Liver (tissue), 8 donors: ENCODE measurements at regions not wholly inside any gene's neighbourhood (a gene's known extent, or its start where the extent isn't known, plus 50 kb on each side); places are given as distances from the start of the nearest gene placed in this dataset.

Experiments
- DNase-seq: peaks from one replicate; pipeline ENCODE4 v3.0.0-alpha.2; 2017; ENCODE audit warnings: low spot score
- H3K27ac ChIP-seq, 2 donors: one replicate each; pipeline ENCODE4 v1.7.0; 2013; ENCODE audit warnings: inconsistent platforms in 2 of 2, low read length in 2 of 2, control low read depth in 1 of 2, low read depth in 1 of 2, mild to moderate bottlenecking in 1 of 2
- H3K27me3 ChIP-seq, 4 donors: one replicate each; pipeline versions ENCODE4 v1.6.1 to v1.7.0; 2013; ENCODE audit warnings: low read length in 3 of 4, inconsistent platforms in 1 of 4, mild to moderate bottlenecking in 1 of 4, moderate library complexity in 1 of 4; ENCODE audit not compliant: control insufficient read depth in 4 of 4, insufficient read depth in 4 of 4
- H3K36me3 ChIP-seq, 4 donors: one replicate each; pipeline versions ENCODE4 v1.6.1 to v1.7.0; 2013; ENCODE audit warnings: low read length in 3 of 4, mild to moderate bottlenecking in 3 of 4, low read depth in 1 of 4, moderate library complexity in 1 of 4; ENCODE audit not compliant: control insufficient read depth in 4 of 4, insufficient read depth in 3 of 4
- H3K4me1 ChIP-seq, 4 donors: one replicate each; pipeline versions ENCODE4 v1.6.1 to v1.7.0; 2013; ENCODE audit warnings: low read length in 3 of 4, mild to moderate bottlenecking in 3 of 4, moderate library complexity in 1 of 4; ENCODE audit not compliant: control insufficient read depth in 4 of 4, insufficient read depth in 4 of 4
- H3K4me3 ChIP-seq, 3 donors: one replicate each; pipeline versions ENCODE4 v1.6.1 to v1.7.0; 2013; ENCODE audit warnings: low read length in 3 of 3, control low read depth in 1 of 3, low read depth in 1 of 3, mild to moderate bottlenecking in 1 of 3
- H3K9ac ChIP-seq, 2 donors: one replicate each; pipeline ENCODE4 v1.7.0; 2013; ENCODE audit warnings: low read length in 2 of 2, mild to moderate bottlenecking in 2 of 2, moderate library complexity in 2 of 2, control low read depth in 1 of 2, low read depth in 1 of 2
- H3K9me3 ChIP-seq, 4 donors: one replicate each; pipeline versions ENCODE4 v1.6.1 to v1.7.0; 2013; ENCODE audit warnings: low read length in 3 of 4; ENCODE audit not compliant: control insufficient read depth in 4 of 4
- EGR1 ChIP-seq, 2 donors: IDR thresholded peaks; 2 replicates each; pipeline ENCODE4 v1.6.1; 2016 to 2018; ENCODE audit warnings: antibody characterized with exemption in 2 of 2, low read depth in 2 of 2
- FOXA1 ChIP-seq: IDR thresholded peaks from 2 replicates; pipeline ENCODE4 v1.6.1; 2016; ENCODE audit warnings: antibody characterized with exemption
- FOXA2 ChIP-seq: IDR thresholded peaks from 2 replicates; pipeline ENCODE4 v1.6.1; 2016; ENCODE audit warnings: antibody characterized with exemption
- GABPA ChIP-seq, 2 donors: IDR thresholded peaks in 1 of 2; conservative IDR thresholded peaks in 1 of 2; 2 replicates each; pipeline ENCODE4 v1.6.1; 2016; ENCODE audit warnings: antibody characterized with exemption in 2 of 2, mild to moderate bottlenecking in 1 of 2, moderate library complexity in 1 of 2
- HNF4A ChIP-seq, 2 donors: conservative IDR thresholded peaks; 2 replicates each; pipeline ENCODE4 v1.6.1; 2016; ENCODE audit warnings: antibody characterized with exemption in 2 of 2, mild to moderate bottlenecking in 2 of 2
- HNF4G ChIP-seq: IDR thresholded peaks from 2 replicates; pipeline ENCODE4 v1.6.1; 2016; ENCODE audit warnings: antibody characterized with exemption
- JUND ChIP-seq, 2 donors: IDR thresholded peaks; 2 replicates each; pipeline ENCODE4 v1.6.1; 2016; ENCODE audit warnings: antibody characterized with exemption in 2 of 2
- NR2F2 ChIP-seq: IDR thresholded peaks from 2 replicates; pipeline ENCODE4 v1.6.1; 2016; ENCODE audit warnings: antibody characterized with exemption
- RAD21 ChIP-seq, 2 donors: IDR thresholded peaks; 2 replicates each; pipeline ENCODE4 v1.6.1; 2016; ENCODE audit warnings: antibody characterized with exemption in 2 of 2, mild to moderate bottlenecking in 2 of 2
- RXRA ChIP-seq, 2 donors: IDR thresholded peaks; 2 replicates each; pipeline ENCODE4 v1.6.1; 2017 to 2018; ENCODE audit warnings: antibody characterized with exemption in 2 of 2, mild to moderate bottlenecking in 1 of 2
- SP1 ChIP-seq: IDR thresholded peaks from 2 replicates; pipeline ENCODE4 v1.6.1; 2018; ENCODE audit warnings: antibody characterized with exemption, mild to moderate bottlenecking
- TAF1 ChIP-seq: conservative IDR thresholded peaks from 2 replicates; pipeline ENCODE4 v1.6.1; 2016; ENCODE audit warnings: antibody characterized with exemption, mild to moderate bottlenecking
- YY1 ChIP-seq: IDR thresholded peaks from 2 replicates; pipeline ENCODE4 v1.6.1; 2016; ENCODE audit warnings: antibody characterized with exemption, mild to moderate bottlenecking
- whole genome bisulfite sequencing: extraction: QIAGEN DNeasy Blood & Tissue Kit; methylation state at CpG from one replicate; pipeline ENCODE4 v1.1.7; 2013; 5-methylcytosine and 5-hydroxymethylcytosine counted together
- TF ChIP-seq, protein P1 (sequence below): fragments of 150-350 bp; IDR thresholded peaks from 2 replicates; pipeline ENCODE4 v1.5.1; 2017; ENCODE audit warnings: improper control_type of control experiment, low read depth, low read length; ENCODE audit not compliant: missing input control
- TF ChIP-seq, protein P2 (sequence below): IDR thresholded peaks from 2 replicates; pipeline ENCODE4 v1.6.1; 2016; ENCODE audit warnings: antibody characterized with exemption
- TF ChIP-seq, protein P3 (sequence below): IDR thresholded peaks from 2 replicates; pipeline ENCODE4 v1.6.1; 2016; ENCODE audit warnings: antibody characterized with exemption
- TF ChIP-seq, protein P4 (sequence below): IDR thresholded peaks from 2 replicates; pipeline ENCODE4 v1.6.1; 2016; ENCODE audit warnings: antibody characterized with exemption, mild to moderate bottlenecking
- TF ChIP-seq, protein P5 (sequence below): IDR thresholded peaks from 2 replicates; pipeline ENCODE4 v1.6.1; 2016; ENCODE audit warnings: antibody characterized with exemption
- donor health status: healthy.
- donor health status: healthy.
- donor health status: healthy.
- donor health status: healthy.
- donor health status: healthy.

- Histone ChIP-seq H3K36me3 (no peaks in the 10 kb centered on the region), H3K27me3 (peaks cover 0 to 2% (median 0%) of the 10 kb centered on the region in 4 donors), H3K9ac (no peak overlapping the region), H3K4me1 (no peaks in the 10 kb centered on the region), H3K4me3 (no peak overlapping the region), H3K27ac (no peak overlapping the region), H3K9me3 (no peaks in the 10 kb centered on the region)
- WGBS, result 84% methylated on average over 24 of the region's 24 CpGs
- DNase-seq, result no peak
- TF ChIP-seq FOXA1, result no peak
- no peak for TF ChIP-seq EGR1 (IDR thresholded peaks at IDR 0.05; ENCODE audit: low read depth in 2 of 2)
- TF ChIP-seq, protein P1, sequence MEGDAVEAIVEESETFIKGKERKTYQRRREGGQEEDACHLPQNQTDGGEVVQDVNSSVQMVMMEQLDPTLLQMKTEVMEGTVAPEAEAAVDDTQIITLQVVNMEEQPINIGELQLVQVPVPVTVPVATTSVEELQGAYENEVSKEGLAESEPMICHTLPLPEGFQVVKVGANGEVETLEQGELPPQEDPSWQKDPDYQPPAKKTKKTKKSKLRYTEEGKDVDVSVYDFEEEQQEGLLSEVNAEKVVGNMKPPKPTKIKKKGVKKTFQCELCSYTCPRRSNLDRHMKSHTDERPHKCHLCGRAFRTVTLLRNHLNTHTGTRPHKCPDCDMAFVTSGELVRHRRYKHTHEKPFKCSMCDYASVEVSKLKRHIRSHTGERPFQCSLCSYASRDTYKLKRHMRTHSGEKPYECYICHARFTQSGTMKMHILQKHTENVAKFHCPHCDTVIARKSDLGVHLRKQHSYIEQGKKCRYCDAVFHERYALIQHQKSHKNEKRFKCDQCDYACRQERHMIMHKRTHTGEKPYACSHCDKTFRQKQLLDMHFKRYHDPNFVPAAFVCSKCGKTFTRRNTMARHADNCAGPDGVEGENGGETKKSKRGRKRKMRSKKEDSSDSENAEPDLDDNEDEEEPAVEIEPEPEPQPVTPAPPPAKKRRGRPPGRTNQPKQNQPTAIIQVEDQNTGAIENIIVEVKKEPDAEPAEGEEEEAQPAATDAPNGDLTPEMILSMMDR, result no peak
- no peak for TF ChIP-seq JUND (IDR thresholded peaks at IDR 0.05)
- TF ChIP-seq, protein P2, sequence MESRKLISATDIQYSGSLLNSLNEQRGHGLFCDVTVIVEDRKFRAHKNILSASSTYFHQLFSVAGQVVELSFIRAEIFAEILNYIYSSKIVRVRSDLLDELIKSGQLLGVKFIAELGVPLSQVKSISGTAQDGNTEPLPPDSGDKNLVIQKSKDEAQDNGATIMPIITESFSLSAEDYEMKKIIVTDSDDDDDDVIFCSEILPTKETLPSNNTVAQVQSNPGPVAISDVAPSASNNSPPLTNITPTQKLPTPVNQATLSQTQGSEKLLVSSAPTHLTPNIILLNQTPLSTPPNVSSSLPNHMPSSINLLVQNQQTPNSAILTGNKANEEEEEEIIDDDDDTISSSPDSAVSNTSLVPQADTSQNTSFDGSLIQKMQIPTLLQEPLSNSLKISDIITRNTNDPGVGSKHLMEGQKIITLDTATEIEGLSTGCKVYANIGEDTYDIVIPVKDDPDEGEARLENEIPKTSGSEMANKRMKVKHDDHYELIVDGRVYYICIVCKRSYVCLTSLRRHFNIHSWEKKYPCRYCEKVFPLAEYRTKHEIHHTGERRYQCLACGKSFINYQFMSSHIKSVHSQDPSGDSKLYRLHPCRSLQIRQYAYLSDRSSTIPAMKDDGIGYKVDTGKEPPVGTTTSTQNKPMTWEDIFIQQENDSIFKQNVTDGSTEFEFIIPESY, result no peak
- TF ChIP-seq HNF4G, result no peak
- TF ChIP-seq NR2F2, result no peak
- TF ChIP-seq GABPA (IDR thresholded peaks at IDR 0.05 in 1 of 2, conservative IDR thresholded peaks at IDR 0.05 in 1 of 2), result no peak
- TF ChIP-seq, protein P3, sequence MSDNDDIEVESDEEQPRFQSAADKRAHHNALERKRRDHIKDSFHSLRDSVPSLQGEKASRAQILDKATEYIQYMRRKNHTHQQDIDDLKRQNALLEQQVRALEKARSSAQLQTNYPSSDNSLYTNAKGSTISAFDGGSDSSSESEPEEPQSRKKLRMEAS, result no peak
- TF ChIP-seq, protein P4, sequence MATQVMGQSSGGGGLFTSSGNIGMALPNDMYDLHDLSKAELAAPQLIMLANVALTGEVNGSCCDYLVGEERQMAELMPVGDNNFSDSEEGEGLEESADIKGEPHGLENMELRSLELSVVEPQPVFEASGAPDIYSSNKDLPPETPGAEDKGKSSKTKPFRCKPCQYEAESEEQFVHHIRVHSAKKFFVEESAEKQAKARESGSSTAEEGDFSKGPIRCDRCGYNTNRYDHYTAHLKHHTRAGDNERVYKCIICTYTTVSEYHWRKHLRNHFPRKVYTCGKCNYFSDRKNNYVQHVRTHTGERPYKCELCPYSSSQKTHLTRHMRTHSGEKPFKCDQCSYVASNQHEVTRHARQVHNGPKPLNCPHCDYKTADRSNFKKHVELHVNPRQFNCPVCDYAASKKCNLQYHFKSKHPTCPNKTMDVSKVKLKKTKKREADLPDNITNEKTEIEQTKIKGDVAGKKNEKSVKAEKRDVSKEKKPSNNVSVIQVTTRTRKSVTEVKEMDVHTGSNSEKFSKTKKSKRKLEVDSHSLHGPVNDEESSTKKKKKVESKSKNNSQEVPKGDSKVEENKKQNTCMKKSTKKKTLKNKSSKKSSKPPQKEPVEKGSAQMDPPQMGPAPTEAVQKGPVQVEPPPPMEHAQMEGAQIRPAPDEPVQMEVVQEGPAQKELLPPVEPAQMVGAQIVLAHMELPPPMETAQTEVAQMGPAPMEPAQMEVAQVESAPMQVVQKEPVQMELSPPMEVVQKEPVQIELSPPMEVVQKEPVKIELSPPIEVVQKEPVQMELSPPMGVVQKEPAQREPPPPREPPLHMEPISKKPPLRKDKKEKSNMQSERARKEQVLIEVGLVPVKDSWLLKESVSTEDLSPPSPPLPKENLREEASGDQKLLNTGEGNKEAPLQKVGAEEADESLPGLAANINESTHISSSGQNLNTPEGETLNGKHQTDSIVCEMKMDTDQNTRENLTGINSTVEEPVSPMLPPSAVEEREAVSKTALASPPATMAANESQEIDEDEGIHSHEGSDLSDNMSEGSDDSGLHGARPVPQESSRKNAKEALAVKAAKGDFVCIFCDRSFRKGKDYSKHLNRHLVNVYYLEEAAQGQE, result no peak
- no peak for TF ChIP-seq YY1
- no peak for TF ChIP-seq TAF1
- TF ChIP-seq SP1, result no peak
- TF ChIP-seq HNF4A (conservative IDR thresholded peaks at IDR 0.05), result no peak
- no peak for TF ChIP-seq RAD21 (IDR thresholded peaks at IDR 0.05)
- no peak for TF ChIP-seq RXRA (IDR thresholded peaks at IDR 0.05)
- no peak for TF ChIP-seq FOXA2
- TF ChIP-seq, protein P5, sequence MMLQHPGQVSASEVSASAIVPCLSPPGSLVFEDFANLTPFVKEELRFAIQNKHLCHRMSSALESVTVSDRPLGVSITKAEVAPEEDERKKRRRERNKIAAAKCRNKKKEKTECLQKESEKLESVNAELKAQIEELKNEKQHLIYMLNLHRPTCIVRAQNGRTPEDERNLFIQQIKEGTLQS, result no peak
These were observed 81.2 kb upstream of the RAB3GAP2 start for GRCh38 chr1:220353229-220354012.
